GM23338 (cell line): ENCODE measurements at regions not wholly inside any gene's neighbourhood (a gene's known extent, or its start where the extent isn't known, plus 50 kb on each side); places are given as distances from the start of the nearest gene placed in this dataset.
A peak's percentile ranks its signal among the peaks of the same experiment; 100 is the strongest.

Experiments used
- ATAC-seq: fragments of 200-7000 bp; cut with Tn5 transposase; 3 replicates; pipeline ENCODE4 v1.9.1; 2020
- DNase-seq: peaks from one replicate; pipeline ENCODE4 v3.0.0-alpha.2; 2015; ENCODE audit warnings: low spot score
- H2AFZ ChIP-seq: fragments of 200-600 bp; sonication (generic); 2 replicates; pipeline ENCODE4 v1.8.0; 2016; ENCODE audit warnings: antibody characterized with exemption, mild to moderate bottlenecking, moderate library complexity
- H3F3A ChIP-seq: fragments of 200-600 bp; sonication (generic); replicated peaks from 2 replicates; pipeline ENCODE4 v1.8.0; 2017; ENCODE audit warnings: antibody characterized with exemption, mixed run types, low read depth
- H3K27ac ChIP-seq: fragments of 200-600 bp; sonication (generic); 2 replicates; pipeline ENCODE4 v1.6.1; 2016; ENCODE audit warnings: low read depth
- H3K27me3 ChIP-seq: fragments of 200-600 bp; sonication (generic); 2 replicates; pipeline ENCODE4 v1.8.0; 2016; ENCODE audit warnings: mild to moderate bottlenecking, mixed run types, moderate library complexity; ENCODE audit not compliant: insufficient read depth
- H3K36me3 ChIP-seq: fragments of 200-600 bp; sonication (generic); 2 replicates; pipeline ENCODE4 v1.8.0; 2016; ENCODE audit warnings: mild to moderate bottlenecking; ENCODE audit not compliant: insufficient read depth
- H3K4me1 ChIP-seq: fragments of 200-600 bp; sonication (generic); 2 replicates; pipeline ENCODE4 v1.8.0; 2016; ENCODE audit warnings: mild to moderate bottlenecking, moderate library complexity; ENCODE audit not compliant: insufficient read depth
- H3K4me2 ChIP-seq: fragments of 200-600 bp; sonication (generic); 2 replicates; pipeline ENCODE4 v1.7.1; 2017; ENCODE audit warnings: mixed run types
- H3K4me3 ChIP-seq: fragments of 200-600 bp; sonication (generic); 2 replicates; pipeline ENCODE4 v1.6.1; 2016; ENCODE audit warnings: mixed run types
- H3K79me2 ChIP-seq: fragments of 200-600 bp; sonication (generic); replicated peaks from 2 replicates; pipeline ENCODE4 v1.8.0; 2017; ENCODE audit warnings: mild to moderate bottlenecking; ENCODE audit not compliant: insufficient read depth
- H3K9me2 ChIP-seq: fragments of 200-600 bp; sonication (generic); 2 replicates; pipeline ENCODE4 v1.8.0; 2017; ENCODE audit not compliant: insufficient read depth
- H4K20me1 ChIP-seq: fragments of 200-600 bp; sonication (generic); replicated peaks from 2 replicates; pipeline ENCODE4 v1.8.0; 2017; ENCODE audit warnings: mild to moderate bottlenecking; ENCODE audit not compliant: insufficient read depth
- H3K27ac Mint-ChIP-seq: 2 replicates; pipeline ENCODE4 v1.8.0; 2020; ENCODE audit warnings: inconsistent platforms, mild to moderate bottlenecking, moderate library complexity, mixed read lengths
- H3K27me3 Mint-ChIP-seq: 3 replicates; pipeline ENCODE4 v1.8.0; 2022; ENCODE audit warnings: low read depth, mild to moderate bottlenecking, moderate library complexity, mixed read lengths, inconsistent platforms; ENCODE audit not compliant: insufficient read depth, poor library complexity
- H3K36me3 Mint-ChIP-seq: 3 replicates; pipeline ENCODE4 v1.8.0; 2021; ENCODE audit warnings: low read depth, mild to moderate bottlenecking, inconsistent platforms, moderate library complexity, mixed read lengths
- H3K4me1 Mint-ChIP-seq: 3 replicates; pipeline ENCODE4 v1.8.0; 2020; ENCODE audit warnings: mild to moderate bottlenecking, inconsistent platforms, mixed read lengths
- H3K4me3 Mint-ChIP-seq: 3 replicates; pipeline ENCODE4 v1.8.0; 2021; ENCODE audit warnings: moderate library complexity, mild to moderate bottlenecking, inconsistent platforms, mixed read lengths
- H3K9me3 Mint-ChIP-seq: 3 replicates; pipeline ENCODE4 v1.8.0; 2020; ENCODE audit warnings: moderate library complexity, mild to moderate bottlenecking, inconsistent platforms, mixed read lengths
- CREB1 ChIP-seq: fragments of 250-450 bp; sonication (Bioruptor Pico); IDR thresholded peaks from 2 replicates; pipeline ENCODE4 v1.5.0; 2020; ENCODE audit warnings: low read depth, mild to moderate bottlenecking, moderate library complexity
- CTCF ChIP-seq, 2 experiments: fragments of 200-600 bp in 1 of 2; sonication (generic) in 1 of 2; conservative IDR thresholded peaks; 2 replicates each; pipeline versions ENCODE4 v1.5.1 to v1.6.1; 2016 to 2017; ENCODE audit warnings: antibody characterized with exemption in 2 of 2, low read depth in 2 of 2, mild to moderate bottlenecking in 2 of 2, moderate library complexity in 1 of 2
- ETS1 ChIP-seq: IDR thresholded peaks from 2 replicates; pipeline ENCODE4 v1.6.1; 2016; ENCODE audit warnings: antibody characterized with exemption
- JUNB ChIP-seq: IDR thresholded peaks from one replicate; pipeline ENCODE4 v1.6.1; 2016; ENCODE audit warnings: antibody characterized with exemption; ENCODE audit not compliant: unreplicated experiment
- POLR2AphosphoS5 ChIP-seq: IDR thresholded peaks from 2 replicates; pipeline ENCODE4 v1.6.1; 2016; ENCODE audit warnings: antibody characterized with exemption, low read depth
- ZNF114 ChIP-seq: fragments of 250-450 bp; sonication (Bioruptor Pico); IDR thresholded peaks from 2 replicates; pipeline ENCODE4 v1.5.0; 2020; ENCODE audit warnings: mild to moderate bottlenecking, moderate library complexity
- ZNF462 ChIP-seq: fragments of 250-450 bp; sonication (Bioruptor Pico); IDR thresholded peaks from 2 replicates; pipeline ENCODE4 v1.5.0; 2020; ENCODE audit warnings: mild to moderate bottlenecking, moderate library complexity

DNA sequence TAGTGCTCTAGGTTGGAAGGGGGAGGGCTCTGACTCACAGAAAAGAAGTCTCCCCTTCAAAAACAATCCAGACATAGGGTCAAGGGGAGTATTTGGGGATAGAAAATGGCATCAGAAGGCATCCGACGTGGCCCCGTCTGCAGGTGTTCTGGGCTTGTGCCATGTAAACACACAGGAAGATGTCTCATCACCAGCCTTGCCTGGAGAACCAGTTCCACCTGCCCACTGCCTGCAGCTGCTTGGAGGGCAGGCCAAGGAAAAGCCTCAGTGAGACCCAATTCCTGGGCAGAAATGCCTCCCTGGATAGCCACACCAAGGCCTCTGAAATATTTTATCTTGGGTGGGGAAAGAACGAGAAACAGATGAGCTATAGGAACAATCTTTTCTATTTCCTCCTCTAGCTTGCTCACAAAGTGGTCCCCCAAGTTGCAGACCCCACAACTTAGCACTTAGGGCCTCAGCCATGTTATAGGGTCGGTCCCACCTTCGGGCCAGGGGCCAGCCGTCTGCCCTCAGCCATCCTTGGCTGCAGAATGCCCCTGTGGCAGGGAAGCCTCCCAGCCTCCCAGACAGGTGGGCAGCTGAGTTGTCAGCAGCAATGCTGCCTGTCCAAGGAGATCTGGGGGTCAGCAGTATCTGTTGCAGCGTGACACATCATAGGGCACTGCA is 54.3 kb upstream of the ECHDC3 start:
- ATAC-seq (no peak), DNase-seq (no peak)
- Histone ChIP-seq H3F3A (no peaks in the 10 kb centered on the region), H3K4me2 (no peak overlapping the region), H3K4me3 (no peak overlapping the region), H3K36me3 (no peaks in the 10 kb centered on the region), H4K20me1 (no peaks in the 10 kb centered on the region), H3K79me2 (no peaks in the 10 kb centered on the region), H3K27me3 (no peaks in the 10 kb centered on the region), H3K9me2 (no peaks in the 10 kb centered on the region), H3K27ac (no peak overlapping the region), H3K4me1 (peaks cover 9% of the 10 kb centered on the region; the same call in 1 of the 2 replicates), H2AFZ (0 out of 2 replicates have a peak overlapping the region, but pooled peaks have one; percentile 7)
- TF ChIP-seq ZNF114 (CRISPR knock-in tag) = no peak
- no peak for TF ChIP-seq POLR2AphosphoS5
- no peak for TF ChIP-seq ETS1
- TF ChIP-seq CREB1 (CRISPR knock-in tag) = no peak
- TF ChIP-seq ZNF462 (CRISPR knock-in tag) = no peak
- TF ChIP-seq CTCF (conservative IDR thresholded peaks at IDR 0.05; ENCODE audit: low read depth in 2 of 2) = no peak
- TF ChIP-seq JUNB = no peak
- Mint-ChIP-seq H3K9me3 (no peaks in the 10 kb centered on the region; the same call in 2 of the 3 replicates), H3K27ac (no peak overlapping the region), H3K27me3 (peaks cover 10% of the 10 kb centered on the region), H3K36me3 (no peaks in the 10 kb centered on the region), H3K4me1 (peaks cover 12% of the 10 kb centered on the region), H3K4me3 (no peak overlapping the region)
